ENCODE measurements at regions not wholly inside any gene's neighbourhood (a gene's known extent, or its start where the extent isn't known, plus 50 kb on each side); places are given as distances from the start of the nearest gene placed in this dataset.

DNA sequence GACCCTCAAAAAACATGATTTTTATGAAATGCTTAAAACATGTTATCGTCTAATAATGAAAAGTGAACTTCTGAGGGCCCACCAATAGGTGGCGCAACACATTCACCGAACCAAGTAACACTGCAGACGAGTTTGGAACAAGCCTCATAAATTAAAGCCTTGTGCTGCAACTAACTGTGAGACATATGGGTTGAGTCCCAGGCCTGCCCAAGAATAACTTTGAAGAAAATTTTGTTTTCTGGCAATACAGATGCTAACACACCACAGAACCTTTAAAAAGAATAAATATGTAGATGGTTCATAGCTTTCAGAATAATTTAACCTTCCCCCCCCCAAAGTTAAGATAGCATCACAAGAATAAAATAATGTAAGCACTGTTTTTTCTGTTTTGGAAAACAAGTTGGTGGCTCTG, 285.9 kb downstream of the RNF144A start (continued):
- no peak for TF ChIP-seq MAFF (IDR thresholded peaks at IDR 0.05; ENCODE audit: low read length)
- TF ChIP-seq ZFP30 (CRISPR knock-in tag; IDR thresholded peaks at IDR 0.05; ENCODE audit: borderline replicate concordance), result no peak
- peak; percentile 36 for TF ChIP-seq MEIS2 (IDR thresholded peaks at IDR 0.05; ENCODE audit: partially characterized antibody)
- TF ChIP-seq, protein P1, sequence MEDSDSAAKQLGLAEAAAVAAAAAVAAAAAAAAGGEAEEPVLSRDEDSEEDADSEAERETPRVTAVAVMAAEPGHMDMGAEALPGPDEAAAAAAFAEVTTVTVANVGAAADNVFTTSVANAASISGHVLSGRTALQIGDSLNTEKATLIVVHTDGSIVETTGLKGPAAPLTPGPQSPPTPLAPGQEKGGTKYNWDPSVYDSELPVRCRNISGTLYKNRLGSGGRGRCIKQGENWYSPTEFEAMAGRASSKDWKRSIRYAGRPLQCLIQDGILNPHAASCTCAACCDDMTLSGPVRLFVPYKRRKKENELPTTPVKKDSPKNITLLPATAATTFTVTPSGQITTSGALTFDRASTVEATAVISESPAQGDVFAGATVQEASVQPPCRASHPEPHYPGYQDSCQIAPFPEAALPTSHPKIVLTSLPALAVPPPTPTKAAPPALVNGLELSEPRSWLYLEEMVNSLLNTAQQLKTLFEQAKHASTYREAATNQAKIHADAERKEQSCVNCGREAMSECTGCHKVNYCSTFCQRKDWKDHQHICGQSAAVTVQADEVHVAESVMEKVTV (CRISPR knock-in tag; IDR thresholded peaks at IDR 0.05), result 0 out of 2 replicates have a peak, but pooled peaks have one; percentile 34
- TF ChIP-seq, protein P2, sequence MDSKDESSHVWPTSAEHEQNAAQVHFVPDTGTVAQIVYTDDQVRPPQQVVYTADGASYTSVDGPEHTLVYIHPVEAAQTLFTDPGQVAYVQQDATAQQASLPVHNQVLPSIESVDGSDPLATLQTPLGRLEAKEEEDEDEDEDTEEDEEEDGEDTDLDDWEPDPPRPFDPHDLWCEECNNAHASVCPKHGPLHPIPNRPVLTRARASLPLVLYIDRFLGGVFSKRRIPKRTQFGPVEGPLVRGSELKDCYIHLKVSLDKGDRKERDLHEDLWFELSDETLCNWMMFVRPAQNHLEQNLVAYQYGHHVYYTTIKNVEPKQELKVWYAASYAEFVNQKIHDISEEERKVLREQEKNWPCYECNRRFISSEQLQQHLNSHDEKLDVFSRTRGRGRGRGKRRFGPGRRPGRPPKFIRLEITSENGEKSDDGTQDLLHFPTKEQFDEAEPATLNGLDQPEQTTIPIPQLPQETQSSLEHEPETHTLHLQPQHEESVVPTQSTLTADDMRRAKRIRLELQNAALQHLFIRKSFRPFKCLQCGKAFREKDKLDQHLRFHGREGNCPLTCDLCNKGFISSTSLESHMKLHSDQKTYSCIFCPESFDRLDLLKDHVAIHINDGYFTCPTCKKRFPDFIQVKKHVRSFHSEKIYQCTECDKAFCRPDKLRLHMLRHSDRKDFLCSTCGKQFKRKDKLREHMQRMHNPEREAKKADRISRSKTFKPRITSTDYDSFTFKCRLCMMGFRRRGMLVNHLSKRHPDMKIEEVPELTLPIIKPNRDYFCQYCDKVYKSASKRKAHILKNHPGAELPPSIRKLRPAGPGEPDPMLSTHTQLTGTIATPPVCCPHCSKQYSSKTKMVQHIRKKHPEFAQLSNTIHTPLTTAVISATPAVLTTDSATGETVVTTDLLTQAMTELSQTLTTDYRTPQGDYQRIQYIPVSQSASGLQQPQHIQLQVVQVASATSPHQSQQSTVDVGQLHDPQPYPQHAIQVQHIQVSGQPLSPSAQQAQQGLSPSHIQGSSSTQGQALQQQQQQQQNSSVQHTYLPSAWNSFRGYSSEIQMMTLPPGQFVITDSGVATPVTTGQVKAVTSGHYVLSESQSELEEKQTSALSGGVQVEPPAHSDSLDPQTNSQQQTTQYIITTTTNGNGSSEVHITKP (IDR thresholded peaks at IDR 0.05; ENCODE audit: partially characterized antibody), result no peak
- TF ChIP-seq MECOM (CRISPR knock-in tag; IDR thresholded peaks at IDR 0.05), result no peak
- TF ChIP-seq RFX7 (CRISPR knock-in tag; IDR thresholded peaks at IDR 0.05), result no peak
- TF ChIP-seq, protein P3, sequence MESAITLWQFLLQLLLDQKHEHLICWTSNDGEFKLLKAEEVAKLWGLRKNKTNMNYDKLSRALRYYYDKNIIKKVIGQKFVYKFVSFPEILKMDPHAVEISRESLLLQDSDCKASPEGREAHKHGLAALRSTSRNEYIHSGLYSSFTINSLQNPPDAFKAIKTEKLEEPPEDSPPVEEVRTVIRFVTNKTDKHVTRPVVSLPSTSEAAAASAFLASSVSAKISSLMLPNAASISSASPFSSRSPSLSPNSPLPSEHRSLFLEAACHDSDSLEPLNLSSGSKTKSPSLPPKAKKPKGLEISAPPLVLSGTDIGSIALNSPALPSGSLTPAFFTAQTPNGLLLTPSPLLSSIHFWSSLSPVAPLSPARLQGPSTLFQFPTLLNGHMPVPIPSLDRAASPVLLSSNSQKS (CRISPR knock-in tag; IDR thresholded peaks at IDR 0.05), result no peak
- TF ChIP-seq SLC30A9 (CRISPR knock-in tag; IDR thresholded peaks at IDR 0.05), result no peak
- TF ChIP-seq, protein P4, sequence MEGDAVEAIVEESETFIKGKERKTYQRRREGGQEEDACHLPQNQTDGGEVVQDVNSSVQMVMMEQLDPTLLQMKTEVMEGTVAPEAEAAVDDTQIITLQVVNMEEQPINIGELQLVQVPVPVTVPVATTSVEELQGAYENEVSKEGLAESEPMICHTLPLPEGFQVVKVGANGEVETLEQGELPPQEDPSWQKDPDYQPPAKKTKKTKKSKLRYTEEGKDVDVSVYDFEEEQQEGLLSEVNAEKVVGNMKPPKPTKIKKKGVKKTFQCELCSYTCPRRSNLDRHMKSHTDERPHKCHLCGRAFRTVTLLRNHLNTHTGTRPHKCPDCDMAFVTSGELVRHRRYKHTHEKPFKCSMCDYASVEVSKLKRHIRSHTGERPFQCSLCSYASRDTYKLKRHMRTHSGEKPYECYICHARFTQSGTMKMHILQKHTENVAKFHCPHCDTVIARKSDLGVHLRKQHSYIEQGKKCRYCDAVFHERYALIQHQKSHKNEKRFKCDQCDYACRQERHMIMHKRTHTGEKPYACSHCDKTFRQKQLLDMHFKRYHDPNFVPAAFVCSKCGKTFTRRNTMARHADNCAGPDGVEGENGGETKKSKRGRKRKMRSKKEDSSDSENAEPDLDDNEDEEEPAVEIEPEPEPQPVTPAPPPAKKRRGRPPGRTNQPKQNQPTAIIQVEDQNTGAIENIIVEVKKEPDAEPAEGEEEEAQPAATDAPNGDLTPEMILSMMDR (IDR thresholded peaks at IDR 0.05 in 2 of 3, conservative IDR thresholded peaks at IDR 0.05 in 1 of 3; ENCODE audit: insufficient read depth in 2 of 3, low read depth in 1 of 3, low read length in 3 of 3), result peak; percentile 52 to 90 (median 81)
- TF ChIP-seq, protein P5, sequence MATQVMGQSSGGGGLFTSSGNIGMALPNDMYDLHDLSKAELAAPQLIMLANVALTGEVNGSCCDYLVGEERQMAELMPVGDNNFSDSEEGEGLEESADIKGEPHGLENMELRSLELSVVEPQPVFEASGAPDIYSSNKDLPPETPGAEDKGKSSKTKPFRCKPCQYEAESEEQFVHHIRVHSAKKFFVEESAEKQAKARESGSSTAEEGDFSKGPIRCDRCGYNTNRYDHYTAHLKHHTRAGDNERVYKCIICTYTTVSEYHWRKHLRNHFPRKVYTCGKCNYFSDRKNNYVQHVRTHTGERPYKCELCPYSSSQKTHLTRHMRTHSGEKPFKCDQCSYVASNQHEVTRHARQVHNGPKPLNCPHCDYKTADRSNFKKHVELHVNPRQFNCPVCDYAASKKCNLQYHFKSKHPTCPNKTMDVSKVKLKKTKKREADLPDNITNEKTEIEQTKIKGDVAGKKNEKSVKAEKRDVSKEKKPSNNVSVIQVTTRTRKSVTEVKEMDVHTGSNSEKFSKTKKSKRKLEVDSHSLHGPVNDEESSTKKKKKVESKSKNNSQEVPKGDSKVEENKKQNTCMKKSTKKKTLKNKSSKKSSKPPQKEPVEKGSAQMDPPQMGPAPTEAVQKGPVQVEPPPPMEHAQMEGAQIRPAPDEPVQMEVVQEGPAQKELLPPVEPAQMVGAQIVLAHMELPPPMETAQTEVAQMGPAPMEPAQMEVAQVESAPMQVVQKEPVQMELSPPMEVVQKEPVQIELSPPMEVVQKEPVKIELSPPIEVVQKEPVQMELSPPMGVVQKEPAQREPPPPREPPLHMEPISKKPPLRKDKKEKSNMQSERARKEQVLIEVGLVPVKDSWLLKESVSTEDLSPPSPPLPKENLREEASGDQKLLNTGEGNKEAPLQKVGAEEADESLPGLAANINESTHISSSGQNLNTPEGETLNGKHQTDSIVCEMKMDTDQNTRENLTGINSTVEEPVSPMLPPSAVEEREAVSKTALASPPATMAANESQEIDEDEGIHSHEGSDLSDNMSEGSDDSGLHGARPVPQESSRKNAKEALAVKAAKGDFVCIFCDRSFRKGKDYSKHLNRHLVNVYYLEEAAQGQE (IDR thresholded peaks at IDR 0.05; ENCODE audit: borderline replicate concordance), result peak; percentile 12; the same call in 1 of the 2 replicates
- TF ChIP-seq, protein P5 (CRISPR knock-in tag; IDR thresholded peaks at IDR 0.05; ENCODE audit: low read depth), result no peak

Measured in K562 (cell line).